HCT116 (cell line): ENCODE measurements at regions not wholly inside any gene's neighbourhood (a gene's known extent, or its start where the extent isn't known, plus 50 kb on each side); places are given as distances from the start of the nearest gene placed in this dataset.

Source experiments
- ATAC-seq: fragments of 200-7000 bp; cut with Tn5 transposase; 2 replicates; pipeline ENCODE4 v1.9.1; 2020; ENCODE audit warnings: mild to moderate bottlenecking, moderate library complexity
- BruUV-seq: library from RNA; stranded (reverse); fragments of 400-500 nt; replicated peaks from 2 replicates; lab custom pipeline; 2021; lab: Mats Ljungman, UMichigan
- CTCF ChIA-PET: fragments of 300-600 bp; sonication (Branson Sonifier 250); formaldehyde crosslinking; loops from one replicate; lab custom pipeline; 2021; ENCODE audit warnings: antibody characterized with exemption; lab: Charles Lee
- POLR2A ChIA-PET: fragments of 300-600, 350-600 bp; sonication (Branson Sonifier 250); formaldehyde crosslinking; loops from one replicate; lab custom pipeline; 2021; ENCODE audit warnings: antibody characterized with exemption; lab: Charles Lee
- RAD21 ChIA-PET, 2 experiments: fragments of 300-600 bp; sonication (Branson Sonifier 250); formaldehyde crosslinking; loops; one replicate each; lab custom pipeline; 2023; ENCODE audit warnings: low total read pairs in 2 of 2; ENCODE audit not compliant: uncharacterized antibody in 2 of 2, unreplicated experiment in 2 of 2, low non-redundant PET in 1 of 2; lab: Charles Lee
- DNase-seq: peaks from one replicate; pipeline ENCODE4 v3.0.0-alpha.2; 2010; ENCODE audit warnings: low read depth, low spot score
- H2AFZ ChIP-seq: fragments of 200-600 bp; shearing (Covaris generic), sonication (generic); 2 replicates; pipeline ENCODE4 v1.6.1; 2017; ENCODE audit warnings: low read depth, mixed run types, mixed read lengths, antibody characterized with exemption, low read length; ENCODE audit not compliant: poor library complexity, severe bottlenecking
- H3K27ac ChIP-seq: 2 replicates; pipeline ENCODE4 v1.5.1; 2012; ENCODE audit warnings: low read depth, low read length
- H3K27me3 ChIP-seq: fragments of 200-600 bp; sonication (generic); 2 replicates; pipeline ENCODE4 v1.6.1; 2016; ENCODE audit warnings: mixed run types, low read length, mixed read lengths; ENCODE audit not compliant: insufficient read depth
- H3K36me3 ChIP-seq, 2 experiments: fragments of 200-500 bp in 1 of 2; fragments of 200-600 bp in 1 of 2; sonication (Bioruptor generic) in 1 of 2; sonication (generic) in 1 of 2; 2 replicates each; pipeline versions ENCODE4 v1.5.1 to v1.6.1; 2014 to 2016; ENCODE audit warnings: low read length in 2 of 2, inconsistent platforms in 1 of 2, mixed read lengths in 1 of 2, mixed run types in 1 of 2; ENCODE audit not compliant: insufficient read depth in 2 of 2, control insufficient read depth in 1 of 2
- H3K4me1 ChIP-seq, 2 experiments: fragments of 200-600 bp in 1 of 2; sonication (generic) in 1 of 2; 2 replicates each; pipeline versions ENCODE4 v1.5.1 to v1.6.1; 2012 to 2017; ENCODE audit warnings: low read length in 2 of 2, inconsistent platforms in 1 of 2, mild to moderate bottlenecking in 1 of 2, mixed read lengths in 1 of 2, mixed run types in 1 of 2, moderate library complexity in 1 of 2; ENCODE audit not compliant: insufficient read depth in 2 of 2, control insufficient read depth in 1 of 2
- H3K4me2 ChIP-seq: fragments of 200-600 bp; sonication (generic); 2 replicates; pipeline ENCODE4 v1.6.1; 2017; ENCODE audit warnings: mixed run types, low read length, mixed read lengths
- H3K4me3 ChIP-seq, 2 experiments: fragments of 200-600 bp in 1 of 2; sonication (generic) in 1 of 2; replicated peaks in 1 of 2; 2 replicates each; pipeline ENCODE4 v1.5.1; 2011 to 2016; ENCODE audit warnings: low read length in 2 of 2, control low read depth in 1 of 2, low read depth in 1 of 2, mild to moderate bottlenecking in 1 of 2, mixed read lengths in 1 of 2, mixed run types in 1 of 2
- H3K79me2 ChIP-seq: fragments of 200-600 bp; sonication (generic); 2 replicates; pipeline ENCODE4 v1.6.1; 2017; ENCODE audit warnings: mild to moderate bottlenecking, mixed run types, low read length, moderate library complexity, mixed read lengths; ENCODE audit not compliant: insufficient read depth
- H3K9ac ChIP-seq: fragments of 200-600 bp; sonication (generic); 2 replicates; pipeline ENCODE4 v1.6.1; 2016; ENCODE audit warnings: low read length, mixed read lengths
- H3K9me2 ChIP-seq: fragments of 200-600 bp; sonication (generic), shearing (Covaris generic); 2 replicates; pipeline ENCODE4 v1.6.1; 2017; ENCODE audit warnings: mixed run types, mild to moderate bottlenecking, moderate library complexity; ENCODE audit not compliant: insufficient read depth
- H3K9me3 ChIP-seq, 2 experiments: fragments of 200-500 bp in 1 of 2; fragments of 200-600 bp in 1 of 2; sonication (Bioruptor generic) in 1 of 2; sonication (generic) in 1 of 2; 2 replicates each; pipeline ENCODE4 v1.6.1; 2014 to 2017; ENCODE audit warnings: low read length in 2 of 2, mixed read lengths in 2 of 2, inconsistent platforms in 1 of 2, low read depth in 1 of 2, mild to moderate bottlenecking in 1 of 2, mixed run types in 1 of 2, moderate library complexity in 1 of 2; ENCODE audit not compliant: control insufficient read depth in 1 of 2, insufficient read depth in 1 of 2
- H4K20me1 ChIP-seq: fragments of 200-600 bp; sonication (generic), shearing (Covaris generic); 2 replicates; pipeline ENCODE4 v1.6.1; 2017; ENCODE audit warnings: mixed run types, mild to moderate bottlenecking, moderate library complexity; ENCODE audit not compliant: insufficient read depth
- CEBPB ChIP-seq: IDR thresholded peaks from 2 replicates; pipeline ENCODE4 v1.6.1; 2012; ENCODE audit warnings: low read depth
- MAX ChIP-seq: IDR thresholded peaks from 2 replicates; pipeline ENCODE4 v1.6.1; 2012
- POLR2A ChIP-seq: IDR thresholded peaks from 2 replicates; pipeline ENCODE4 v1.7.0; 2011; ENCODE audit warnings: borderline replicate concordance; ENCODE audit not compliant: insufficient read depth, insufficient read length; ENCODE audit errors: extremely low read depth
- POLR2AphosphoS5 ChIP-seq: IDR thresholded peaks from 2 replicates; pipeline ENCODE4 v1.6.1; 2011; ENCODE audit warnings: mild to moderate bottlenecking, low read depth, low read length, moderate library complexity
- SIN3A ChIP-seq: IDR thresholded peaks from 2 replicates; pipeline ENCODE4 v1.6.1; 2012; ENCODE audit warnings: low read depth
- SP1 ChIP-seq: IDR thresholded peaks from 2 replicates; pipeline ENCODE4 v1.6.1; 2012; ENCODE audit warnings: low read depth
- TCF7L2 ChIP-seq: IDR thresholded peaks from 2 replicates; pipeline ENCODE4 v1.7.0; 2011; ENCODE audit warnings: borderline replicate concordance, inconsistent platforms; ENCODE audit not compliant: insufficient read depth, insufficient read length; ENCODE audit errors: extremely low read depth
- ZBTB33 ChIP-seq: IDR thresholded peaks from 2 replicates; pipeline ENCODE4 v1.6.1; 2011; ENCODE audit warnings: mild to moderate bottlenecking, low read length, moderate library complexity; ENCODE audit not compliant: insufficient replicate concordance; ENCODE audit errors: extremely low read depth
- ZNF274 ChIP-seq: fragments of 200-500 bp; sonication (Bioruptor generic); IDR thresholded peaks from 2 replicates; pipeline ENCODE4 v1.6.1; 2014; ENCODE audit warnings: mild to moderate bottlenecking, low read depth, low read length, inconsistent platforms
- intact Hi-C: fragments of 100-400 bp; cut with micrococcal nuclease; formaldehyde crosslinking; loops from 2 replicates; pipeline ENCODE4 v1.10.0; 2022

- H3K9me3 ChIP-seq = no peaks in the 10 kb centered on the region
- RAD21 ChIA-PET = no interaction called here
- intact Hi-C loops = no loop called here
- no peaks in the 10 kb centered on the region for H3K9me2 ChIP-seq
- DNase-seq = no peak
- H3K79me2 ChIP-seq = no peaks in the 10 kb centered on the region
- peaks cover 2 to 5% of the 10 kb centered on the region in 2 experiments; a peak in 1 of 4 replicates for H3K4me1 ChIP-seq
- H3K4me3 ChIP-seq = no peak overlapping the region
- POLR2A ChIA-PET = no interaction called here
- no peak overlapping the region for H3K9ac ChIP-seq
- TF ChIP-seq POLR2AphosphoS5 (no peak), ZBTB33 (no peak), CEBPB (no peak), TCF7L2 (no peak), SIN3A (no peak), MAX (no peak)
- CTCF ChIA-PET = no interaction called here
- H3K4me2 ChIP-seq = no peak overlapping the region
- no peak overlapping the region for H2AFZ ChIP-seq
- no peak for ATAC-seq
- no peaks in the 10 kb centered on the region for H3K36me3 ChIP-seq
- H4K20me1 ChIP-seq = no peaks in the 10 kb centered on the region
- no peak overlapping the region for H3K27ac ChIP-seq
- no TSS peak for BruUV-seq
- no peaks in the 10 kb centered on the region; the same call in 1 of the 2 replicates for H3K27me3 ChIP-seq
These were observed 87.8 kb upstream of the CPEB4 start for GRCh38 chr5:173800340-173800739.

- DNase-seq (no peak), ATAC-seq (no peak)
- Histone ChIP-seq H3K9ac (no peak overlapping the region), H3K36me3 (no peaks in the 10 kb centered on the region), H3K9me2 (no peaks in the 10 kb centered on the region), H2AFZ (no peak overlapping the region), H3K4me1 (peaks cover 2 to 5% of the 10 kb centered on the region in 2 experiments; a peak in 1 of 4 replicates), H3K79me2 (no peaks in the 10 kb centered on the region), H3K4me3 (no peak overlapping the region), H3K9me3 (no peaks in the 10 kb centered on the region), H3K27me3 (no peaks in the 10 kb centered on the region; the same call in 1 of the 2 replicates), H3K27ac (no peak overlapping the region), H4K20me1 (no peaks in the 10 kb centered on the region), H3K4me2 (no peak overlapping the region)
- ChIA-PET POLR2A (no interaction called here), RAD21 (no interaction called here), CTCF (no interaction called here)
- no TSS peak for BruUV-seq
- intact Hi-C loops = no loop called here
- TF ChIP-seq POLR2A (no peak), SP1 (no peak), TCF7L2 (no peak), ZNF274 (no peak)
These were observed 87.1 kb upstream of the CPEB4 start for GRCh38 chr5:173801006-173801405.
